Inflammatory macrophage treated with lipopolysaccharide for 4 hours (primary cell): ENCODE measurements at regions not wholly inside any gene's neighbourhood (a gene's known extent, or its start where the extent isn't known, plus 50 kb on each side); places are given as distances from the start of the nearest gene placed in this dataset.
"Not testable (repeated sequence)": the region's sequence is repeated elsewhere in the genome, so short reads cannot be mapped to it uniquely, and the experiment has no call there.

ENCODE experiments used
- DNase-seq: peaks from one replicate; pipeline ENCODE4 v3.0.0-alpha.2; 2020

GRCh38 chr20:29687438-29687837 is 1570.0 kb upstream of the DEFB115 start:
- no peak for DNase-seq

DNA sequence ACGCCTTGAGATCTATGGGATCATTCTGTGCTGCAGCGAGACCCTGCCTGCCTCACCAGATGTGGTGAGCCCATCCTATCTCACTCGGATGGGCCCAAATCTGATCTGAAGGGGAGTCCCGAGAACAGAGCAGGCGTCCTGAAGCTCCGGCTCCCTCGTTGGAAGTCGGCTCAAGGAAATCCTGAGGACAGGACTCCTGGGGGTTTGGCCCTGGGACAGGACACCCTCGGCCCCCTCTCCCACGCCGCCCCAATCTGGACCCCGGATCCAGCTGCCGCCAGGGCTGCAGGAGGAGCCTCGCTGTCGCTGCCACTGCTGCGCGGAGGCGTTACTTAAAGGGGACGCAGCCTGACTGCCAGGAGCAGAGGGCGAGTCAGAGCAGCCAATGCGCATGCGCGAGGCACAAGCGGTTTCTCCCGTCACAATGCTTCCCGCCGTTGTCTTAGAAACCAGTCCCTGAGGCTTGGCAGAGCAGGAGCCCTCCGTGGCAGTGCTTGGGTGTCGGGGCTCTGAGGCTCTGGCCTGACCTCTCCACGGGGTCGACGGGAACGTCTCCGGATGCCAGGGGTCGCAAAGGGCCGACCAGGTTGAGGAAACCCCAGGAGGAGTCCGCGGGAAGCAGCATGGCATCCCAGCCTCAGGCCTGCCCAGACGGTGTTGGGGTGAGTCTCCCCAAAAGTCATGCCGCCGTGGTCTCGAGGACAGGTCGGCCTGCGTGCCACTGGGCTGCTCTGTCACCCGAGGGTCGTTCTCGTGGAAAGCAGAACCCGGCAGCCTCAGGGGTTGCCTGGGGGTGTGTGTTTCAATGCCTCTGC is 1567.8 kb upstream of the DEFB115 start:
- DNase-seq = no peak

GRCh38 chr20:29690274-29690673 is 1567.2 kb upstream of the DEFB115 start:
- no peak for DNase-seq

DNA sequence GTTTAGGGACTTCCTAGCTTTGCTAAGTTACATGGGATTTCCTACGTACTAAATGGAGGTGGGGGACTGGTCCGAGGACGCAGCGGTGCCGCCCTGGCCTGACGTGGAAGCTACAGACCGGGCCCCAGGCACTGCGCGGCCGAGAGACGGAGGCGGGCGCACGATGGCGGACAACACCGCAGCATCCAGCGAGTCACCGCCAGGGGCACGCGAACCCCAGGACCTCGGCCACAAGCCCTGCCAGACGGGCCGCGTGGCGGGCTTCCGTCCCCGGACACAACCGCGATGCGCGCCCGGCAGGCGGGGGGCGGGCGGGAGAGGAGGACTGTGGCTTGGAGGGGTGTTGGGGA is 1516.9 kb upstream of the DEFB115 start:
- DNase-seq = no peak

DNA sequence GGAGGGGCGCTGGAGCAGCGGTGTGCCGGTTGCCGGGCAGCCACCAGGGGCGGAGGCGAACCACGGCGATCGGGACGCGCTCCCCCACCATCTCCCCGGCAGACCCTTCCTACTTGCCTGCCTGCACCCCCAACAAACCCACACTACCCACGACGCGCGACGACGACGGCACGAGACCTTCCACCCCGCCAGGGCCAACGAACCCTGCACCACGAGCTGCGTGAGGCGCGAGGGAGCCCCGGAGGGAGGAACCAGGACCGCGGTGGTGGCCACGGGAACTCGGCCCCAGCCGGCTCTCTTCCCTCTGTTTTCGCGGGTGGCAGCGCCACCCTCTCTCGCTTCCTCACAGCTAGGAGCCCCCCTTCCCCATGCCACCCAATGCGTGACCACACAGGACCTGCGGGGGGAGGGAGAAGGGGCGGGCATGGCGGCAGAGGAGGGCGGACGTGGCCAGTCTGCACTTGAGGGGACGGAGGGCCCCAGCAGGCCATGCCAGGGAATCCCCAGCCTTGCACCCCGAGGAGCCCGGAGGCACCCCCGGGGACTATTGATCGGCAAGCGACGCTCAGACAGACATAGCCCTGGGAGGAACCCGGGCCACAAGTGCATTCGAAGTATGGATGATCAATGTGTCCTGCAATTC is 1516.4 kb upstream of the DEFB115 start:
- no peak for DNase-seq

- DNase-seq = no peak
These were observed 1515.9 kb upstream of the DEFB115 start for GRCh38 chr20:29741594-29741893.

DNA sequence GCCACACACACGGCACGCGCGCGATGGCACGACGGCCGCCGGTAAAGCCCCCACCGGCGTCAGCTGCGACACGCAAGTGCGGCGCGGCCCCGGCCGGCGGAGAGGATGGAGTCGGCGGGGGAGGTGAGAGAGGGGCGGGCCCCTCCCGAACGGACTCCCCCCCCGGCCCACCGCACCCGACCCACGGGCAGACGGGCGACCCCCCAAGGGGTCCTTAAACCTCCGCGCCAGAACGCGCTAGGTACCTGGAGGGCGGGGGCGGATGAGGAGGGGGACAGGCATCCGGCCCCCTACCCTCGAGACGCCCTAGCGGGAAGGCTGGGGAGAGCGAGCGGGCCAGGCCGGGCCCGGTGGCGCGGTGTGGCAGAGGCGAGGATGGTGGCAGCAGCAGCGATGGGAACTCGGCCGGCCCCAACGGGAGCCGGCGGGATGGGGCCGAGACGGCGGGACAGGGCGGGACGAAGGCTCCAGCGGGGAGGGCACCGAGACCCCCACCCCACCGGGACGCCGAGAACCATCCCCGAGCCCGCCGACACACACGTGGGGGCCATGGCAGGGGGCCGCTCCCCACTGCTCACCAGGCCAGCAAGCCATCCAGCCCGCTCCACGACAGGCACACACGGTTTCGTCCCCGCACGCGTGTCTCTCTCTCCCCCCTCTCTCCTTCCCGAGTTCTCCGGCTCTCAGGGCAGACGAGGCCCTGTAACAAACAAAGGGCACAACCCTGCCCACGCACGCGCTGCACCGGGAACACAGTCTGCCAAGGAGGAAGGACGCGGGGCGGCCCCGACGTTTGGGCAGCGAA is 1515.4 kb upstream of the DEFB115 start:
- no peak for DNase-seq

- no peak for DNase-seq
These were observed 1514.8 kb upstream of the DEFB115 start for GRCh38 chr20:29742699-29743100.

DNA sequence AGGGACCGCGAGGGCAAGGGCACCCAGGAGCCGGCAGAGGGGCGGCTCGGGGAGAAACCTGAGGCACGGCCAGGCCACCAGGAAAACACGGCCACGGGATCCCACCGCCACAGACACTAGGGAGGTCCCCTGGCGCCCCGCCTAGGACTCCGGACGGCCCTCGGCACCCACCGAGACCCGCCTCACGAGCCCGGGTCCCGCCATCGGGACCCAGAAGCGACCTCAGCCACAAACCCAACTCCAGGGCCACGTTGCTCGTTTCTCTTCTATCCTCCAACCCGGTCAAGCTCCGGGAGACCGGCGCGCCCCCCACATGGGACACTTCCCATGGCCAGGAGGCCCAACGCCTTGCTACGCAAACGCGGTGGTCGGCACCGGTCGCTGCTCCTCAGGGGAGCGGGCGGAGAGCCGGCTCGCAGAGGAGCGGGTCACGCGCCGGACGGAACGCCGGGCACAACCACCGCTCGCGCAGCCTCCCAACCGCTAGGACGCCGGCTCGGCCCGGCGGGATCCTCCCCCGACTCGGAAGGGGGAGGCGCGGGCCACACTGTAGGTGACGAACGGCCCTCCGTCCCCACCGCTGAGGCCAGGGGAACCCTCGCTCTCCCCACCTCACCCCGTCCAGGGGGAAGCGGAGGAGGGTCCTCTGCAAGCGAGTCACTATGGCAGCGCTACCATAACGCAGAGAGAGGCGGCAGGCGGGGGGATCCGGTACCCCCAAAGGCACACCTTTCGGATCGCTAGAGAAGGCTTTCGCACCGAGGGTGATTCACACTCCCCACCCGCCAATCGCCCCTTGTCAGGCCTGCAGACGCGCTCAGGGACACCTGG is 1514.1 kb upstream of the DEFB115 start:
- no peak for DNase-seq

DNA sequence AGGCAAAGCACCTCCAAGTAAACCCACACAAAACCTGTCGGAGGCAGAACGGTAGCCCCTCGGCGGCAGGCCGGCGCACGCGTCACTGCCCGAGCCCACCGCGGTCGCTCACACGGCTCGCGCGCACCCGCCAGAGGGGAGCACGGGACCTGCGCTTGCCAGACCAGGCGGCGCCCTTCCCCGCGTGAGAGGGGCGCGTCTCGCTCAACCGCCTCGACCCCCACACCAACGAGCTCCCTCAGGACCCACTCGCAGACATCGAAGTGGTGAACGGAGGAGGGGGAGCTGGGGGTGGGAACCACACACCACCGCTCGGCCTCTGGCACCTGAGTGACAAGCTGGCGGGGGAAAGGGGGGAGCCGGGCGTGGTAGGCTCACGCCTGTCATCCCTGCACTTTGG is 1513.4 kb upstream of the DEFB115 start:
- no peak for DNase-seq

GRCh38 chr20:29745534-29746245 is 1511.8 kb upstream of the DEFB115 start:
- DNase-seq = not testable (repeated sequence)

DNA sequence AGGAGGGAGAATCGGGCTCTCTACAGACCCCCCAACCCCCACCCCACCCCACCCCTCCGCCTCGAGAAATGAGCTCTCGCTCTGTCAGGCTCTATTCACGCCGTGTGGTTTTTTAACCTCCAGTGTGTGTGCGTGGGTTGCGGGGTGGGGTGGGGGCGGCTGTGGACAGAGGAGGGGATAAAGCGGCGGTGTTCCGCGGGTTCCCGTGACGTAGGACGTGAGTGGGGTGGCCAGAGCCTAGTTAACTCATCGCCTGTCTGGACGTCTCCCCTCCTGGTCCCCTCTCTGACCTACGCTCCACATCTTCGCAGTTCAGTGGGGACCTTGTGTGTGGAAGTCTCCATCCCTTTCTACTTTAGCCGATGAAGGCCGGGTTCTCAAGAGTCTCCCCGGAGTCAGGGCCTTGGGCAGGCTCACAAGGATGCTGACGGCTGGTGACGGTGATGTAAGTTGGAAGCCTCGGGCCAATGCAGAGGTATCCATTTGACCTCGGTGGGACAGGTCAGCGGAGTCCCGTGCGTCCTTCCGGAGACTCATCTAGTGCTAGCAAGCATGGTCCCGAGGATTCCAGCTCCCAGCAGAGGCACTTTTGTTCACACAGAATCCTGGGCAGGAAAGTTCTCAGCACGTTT is 1507.1 kb upstream of the DEFB115 start:
- no peak for DNase-seq

GRCh38 chr20:29752644-29753425 is 1504.6 kb upstream of the DEFB115 start:
- DNase-seq = not testable (repeated sequence)

DNA sequence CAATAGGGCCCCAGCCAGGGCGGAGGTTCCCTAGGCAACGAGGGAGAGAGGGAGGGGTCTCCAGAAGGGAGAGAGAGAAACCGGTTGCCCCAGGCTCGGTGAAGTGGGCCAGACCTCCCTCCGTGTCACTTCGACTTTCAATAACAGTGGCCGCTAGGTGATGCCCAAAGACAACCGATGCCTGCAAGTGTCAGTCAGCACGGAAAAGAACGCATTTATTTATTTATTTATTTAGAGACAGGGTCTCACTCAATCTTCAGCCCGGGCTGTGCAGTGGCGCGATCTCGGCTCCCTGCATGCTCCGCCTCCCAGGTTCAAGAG is 1504.1 kb upstream of the DEFB115 start:
- not testable (repeated sequence) for DNase-seq

DNA sequence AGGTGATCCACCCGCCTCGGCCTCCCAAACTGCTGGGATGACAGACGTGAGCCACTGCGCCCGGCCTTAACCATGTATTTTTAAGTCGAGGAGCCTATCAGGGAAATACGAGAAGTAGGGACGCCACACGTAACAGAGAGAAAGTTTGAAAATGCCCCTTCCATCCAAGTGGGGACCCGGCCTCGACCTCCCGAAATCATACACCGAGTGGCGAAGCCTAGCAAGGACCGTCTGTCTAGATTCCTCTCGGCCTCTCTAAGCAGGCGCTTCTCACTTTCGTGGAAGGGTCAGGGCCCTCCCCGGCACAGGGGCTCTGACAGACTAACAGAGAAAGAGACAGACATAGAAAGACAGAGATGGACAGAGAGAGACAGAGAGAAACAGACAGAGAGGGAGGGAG is 1503.6 kb upstream of the DEFB115 start:
- DNase-seq = not testable (repeated sequence)

- not testable (repeated sequence) for DNase-seq
These were observed 1501.5 kb upstream of the DEFB115 start for GRCh38 chr20:29755854-29756498.

GRCh38 chr20:29756664-29757063 is 1500.8 kb upstream of the DEFB115 start:
- no peak for DNase-seq

- not testable (repeated sequence) for DNase-seq
These were observed 1495.7 kb upstream of the DEFB115 start for GRCh38 chr20:29761621-29762385.

- no peak for DNase-seq
These were observed 1494.8 kb upstream of the DEFB115 start for GRCh38 chr20:29762620-29763019.
